ENCODE measurements at regions not wholly inside any gene's neighbourhood (a gene's known extent, or its start where the extent isn't known, plus 50 kb on each side); places are given as distances from the start of the nearest gene placed in this dataset.

DNA sequence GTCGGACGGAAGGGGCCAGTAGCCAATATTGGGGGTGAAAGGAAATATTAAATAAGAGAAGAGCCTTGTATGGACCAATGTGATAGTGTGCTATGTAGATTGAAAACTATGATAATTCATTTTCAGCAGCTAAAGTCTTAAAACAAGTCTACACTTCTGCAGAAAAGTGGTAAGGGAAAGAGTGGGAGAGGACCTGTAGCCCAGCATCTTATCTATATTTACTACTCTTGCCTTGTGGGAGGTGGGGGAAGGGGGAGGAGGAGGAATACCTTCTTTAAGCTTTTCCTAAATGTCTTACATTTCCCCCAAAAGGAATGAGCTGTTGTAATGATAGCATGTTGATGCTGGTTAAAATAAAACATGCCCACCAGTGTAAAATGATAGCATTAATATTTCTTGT is 220.0 kb upstream of the SPRY1 start:
- TF ChIP-seq, protein P1, sequence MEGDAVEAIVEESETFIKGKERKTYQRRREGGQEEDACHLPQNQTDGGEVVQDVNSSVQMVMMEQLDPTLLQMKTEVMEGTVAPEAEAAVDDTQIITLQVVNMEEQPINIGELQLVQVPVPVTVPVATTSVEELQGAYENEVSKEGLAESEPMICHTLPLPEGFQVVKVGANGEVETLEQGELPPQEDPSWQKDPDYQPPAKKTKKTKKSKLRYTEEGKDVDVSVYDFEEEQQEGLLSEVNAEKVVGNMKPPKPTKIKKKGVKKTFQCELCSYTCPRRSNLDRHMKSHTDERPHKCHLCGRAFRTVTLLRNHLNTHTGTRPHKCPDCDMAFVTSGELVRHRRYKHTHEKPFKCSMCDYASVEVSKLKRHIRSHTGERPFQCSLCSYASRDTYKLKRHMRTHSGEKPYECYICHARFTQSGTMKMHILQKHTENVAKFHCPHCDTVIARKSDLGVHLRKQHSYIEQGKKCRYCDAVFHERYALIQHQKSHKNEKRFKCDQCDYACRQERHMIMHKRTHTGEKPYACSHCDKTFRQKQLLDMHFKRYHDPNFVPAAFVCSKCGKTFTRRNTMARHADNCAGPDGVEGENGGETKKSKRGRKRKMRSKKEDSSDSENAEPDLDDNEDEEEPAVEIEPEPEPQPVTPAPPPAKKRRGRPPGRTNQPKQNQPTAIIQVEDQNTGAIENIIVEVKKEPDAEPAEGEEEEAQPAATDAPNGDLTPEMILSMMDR (optimal IDR thresholded peaks at IDR 0.05 in 1 of 3, IDR thresholded peaks at IDR 0.05 in 1 of 3, conservative IDR thresholded peaks at IDR 0.05 in 1 of 3; ENCODE audit: extremely low read depth in 1 of 3, insufficient read depth in 2 of 3, low read length in 3 of 3) = no peak
- no peak for TF ChIP-seq EZH2 (IDR thresholded peaks at IDR 0.05; ENCODE audit: low read length)

Data from keratinocyte (primary cell).